GM19324 (cell line): ENCODE measurements at regions not wholly inside any gene's neighbourhood (a gene's known extent, or its start where the extent isn't known, plus 50 kb on each side); places are given as distances from the start of the nearest gene placed in this dataset.
A peak's percentile ranks its signal among the peaks of the same experiment; 100 is the strongest.

Experiments
- ATAC-seq: cut with Tn5 transposase; IDR thresholded peaks from one replicate; pipeline ENCODE4 v1.9.1; 2021; ENCODE audit warnings: mild to moderate bottlenecking, moderate library complexity; ENCODE audit not compliant: unreplicated experiment, low FRiP score

DNA sequence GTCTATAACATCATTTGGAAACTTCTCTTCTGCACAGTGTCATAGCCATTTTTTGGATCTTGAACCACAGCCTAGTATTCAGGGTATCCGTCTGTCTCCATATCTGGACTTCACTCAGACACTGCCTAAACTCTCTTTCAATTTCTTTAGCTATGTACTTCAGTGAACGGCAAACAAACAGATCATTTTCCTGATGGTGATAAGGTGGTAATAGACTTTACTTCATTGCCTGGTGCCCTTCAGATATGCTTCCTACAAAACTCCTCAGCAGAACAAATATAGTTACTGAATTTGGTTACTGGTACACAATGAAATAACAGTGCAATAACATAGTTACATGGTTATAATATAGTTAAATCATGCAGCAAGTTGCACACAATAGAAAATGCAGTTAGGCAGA is 348.2 kb downstream of the ZSWIM6 start:
- no peak for ATAC-seq

DNA sequence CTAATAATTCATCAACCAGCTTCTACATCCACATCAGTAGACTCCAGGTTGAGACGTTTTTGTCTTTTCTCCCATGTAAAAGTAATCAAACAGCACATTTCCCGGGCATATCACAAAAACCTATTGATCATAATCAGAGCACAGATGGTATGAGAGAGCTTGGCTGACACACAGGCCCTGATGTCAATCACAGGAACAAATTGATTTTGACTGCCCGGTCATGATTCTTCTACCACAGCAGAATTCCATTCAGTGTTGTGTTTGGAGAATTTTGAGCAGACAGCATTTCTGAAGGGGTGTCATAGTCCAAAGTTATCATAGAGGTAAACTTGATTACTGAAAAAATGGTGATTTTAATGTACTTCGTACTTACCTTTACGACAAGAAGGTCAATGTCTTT is 351.1 kb downstream of the ZSWIM6 start:
- no peak for ATAC-seq

DNA sequence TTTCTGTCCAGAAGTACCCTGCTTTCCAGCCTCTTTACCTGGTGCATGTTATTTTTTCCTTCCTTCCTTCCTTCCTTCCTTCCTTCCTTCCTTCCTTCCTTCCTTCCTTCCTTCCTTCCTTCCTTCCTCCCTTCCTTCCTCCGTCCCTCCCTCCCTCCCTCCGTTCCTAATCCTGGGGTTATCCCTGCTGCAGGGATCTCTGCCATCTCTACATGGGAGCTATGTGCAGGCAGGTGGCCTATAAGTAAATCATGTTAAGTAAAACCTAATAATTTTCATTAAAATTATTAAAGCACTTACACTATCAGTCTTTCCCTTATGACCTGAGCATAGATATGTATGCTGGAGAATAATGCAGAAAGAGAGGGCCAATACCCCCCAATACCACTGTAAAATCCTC is 351.9 kb downstream of the ZSWIM6 start:
- ATAC-seq: no peak

DNA sequence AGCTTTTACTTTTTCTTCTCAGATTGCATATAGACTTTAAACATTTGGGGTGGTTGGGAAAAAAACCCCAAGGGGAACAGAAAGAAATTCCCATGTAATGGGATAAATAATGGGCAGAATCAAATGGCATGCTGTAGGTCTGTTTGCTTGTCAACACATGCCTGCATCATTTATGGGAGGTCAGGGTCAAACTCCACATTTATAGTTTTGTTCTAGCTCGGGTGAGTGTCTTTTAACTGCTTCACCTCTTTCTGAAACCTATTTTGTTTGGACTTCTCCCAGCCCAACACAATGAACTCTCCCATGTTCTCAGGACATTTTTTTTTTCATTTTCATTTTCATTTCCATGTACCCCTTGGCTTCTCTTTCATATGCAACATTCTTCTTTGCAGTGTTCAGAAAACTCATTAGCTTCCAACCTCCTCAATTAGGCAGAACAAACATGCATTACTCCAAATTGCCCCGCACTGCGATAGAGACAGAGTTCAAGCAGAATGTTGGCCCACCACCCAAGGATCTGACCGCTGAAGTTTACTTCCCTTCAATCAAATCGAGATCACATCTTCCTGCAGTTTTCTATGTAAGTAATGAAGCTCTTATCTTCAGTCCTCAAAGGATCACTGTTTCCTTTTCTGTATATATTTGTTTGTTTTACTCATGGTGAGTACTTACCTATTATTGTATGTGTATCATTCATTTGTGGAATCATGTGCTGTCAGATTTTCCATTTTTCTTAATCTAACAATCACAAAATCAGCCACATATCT is 354.6 kb downstream of the ZSWIM6 start:
- ATAC-seq: no peak

DNA sequence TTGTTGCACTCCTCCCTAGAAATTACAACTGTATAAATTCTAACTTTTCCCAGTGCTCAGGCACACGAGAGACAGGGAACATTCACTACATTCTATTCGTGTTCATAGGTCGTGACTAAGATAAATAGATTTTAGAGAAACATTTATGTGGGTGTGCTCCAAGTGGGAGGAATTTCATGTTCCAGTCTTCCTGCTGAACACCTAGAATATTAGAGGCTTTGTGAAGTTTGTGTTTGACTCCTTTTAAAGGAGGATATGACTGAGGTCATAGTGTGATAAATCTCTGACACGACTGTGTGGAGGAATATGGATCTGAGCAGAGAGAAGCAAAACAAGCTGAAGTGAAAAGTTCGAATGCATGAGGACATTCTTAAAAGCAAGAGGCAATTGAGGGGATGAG is 355.3 kb downstream of the ZSWIM6 start:
- no peak for ATAC-seq

DNA sequence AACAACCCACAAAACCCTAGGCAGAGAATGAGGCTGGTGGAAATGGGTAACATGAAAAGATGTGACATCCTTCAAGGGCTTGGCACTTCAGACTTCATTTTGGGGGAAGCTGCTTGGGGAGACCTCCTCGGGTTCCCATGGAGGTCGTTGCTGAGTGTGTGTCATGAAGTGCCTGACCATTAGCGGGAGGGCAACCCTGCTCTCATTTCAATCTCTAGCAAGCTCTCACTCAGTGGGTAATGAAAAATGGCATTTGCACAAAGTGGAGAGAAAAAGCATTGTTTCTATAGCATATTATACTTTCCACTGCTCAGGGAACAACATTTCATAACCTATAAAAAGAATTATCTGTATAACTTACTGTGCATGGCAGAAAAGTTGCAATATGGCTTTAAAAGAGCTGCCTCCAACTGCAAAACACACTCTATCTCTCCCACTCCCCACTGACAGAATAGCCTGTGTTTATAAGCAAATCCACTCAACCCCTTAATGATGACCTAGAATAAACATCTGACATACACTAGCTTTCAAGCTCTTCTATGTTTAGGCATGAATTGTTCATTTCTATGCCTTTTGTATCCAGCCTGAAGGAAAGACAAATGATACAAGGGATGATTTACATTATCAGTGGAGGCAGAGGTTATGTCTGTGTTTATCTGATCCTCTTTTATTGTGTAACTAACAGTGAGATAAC is 357.2 kb downstream of the ZSWIM6 start:
- no peak for ATAC-seq

DNA sequence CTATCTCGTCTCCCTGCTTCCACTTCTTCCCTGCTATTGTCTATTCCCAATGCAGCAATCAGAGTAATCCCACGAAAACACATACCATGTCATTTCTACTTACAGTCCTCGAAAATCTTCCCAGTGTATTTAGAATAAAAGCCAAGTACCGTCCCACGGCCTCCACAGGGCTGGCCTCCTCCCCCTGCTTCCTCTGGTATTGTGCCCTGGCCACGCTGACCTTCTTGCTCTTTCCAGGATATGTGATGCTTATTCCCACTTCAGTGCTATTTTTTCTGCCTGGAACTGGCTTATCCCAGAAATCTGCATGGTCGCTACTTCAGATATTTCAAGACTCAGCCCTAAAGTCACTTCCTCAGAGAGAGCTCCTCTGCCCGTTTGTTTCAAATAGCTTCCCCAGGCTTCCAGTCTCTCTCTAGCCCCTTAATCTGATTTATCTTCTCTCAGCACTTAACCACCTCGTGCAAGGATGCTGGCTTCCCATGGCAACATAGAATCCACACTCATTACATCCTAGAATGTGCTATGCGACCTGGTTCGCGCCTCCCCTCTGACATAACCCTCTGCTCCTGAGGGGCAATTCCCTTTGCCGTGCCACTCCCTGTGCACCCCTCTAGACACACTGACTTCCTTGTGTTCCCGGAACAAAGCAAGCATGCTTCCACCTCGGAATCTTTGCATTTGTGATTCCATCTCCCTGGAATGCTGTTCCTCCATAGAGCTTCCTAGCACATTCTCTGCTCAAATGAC is 365.9 kb downstream of the ZSWIM6 start:
- ATAC-seq: no peak

DNA sequence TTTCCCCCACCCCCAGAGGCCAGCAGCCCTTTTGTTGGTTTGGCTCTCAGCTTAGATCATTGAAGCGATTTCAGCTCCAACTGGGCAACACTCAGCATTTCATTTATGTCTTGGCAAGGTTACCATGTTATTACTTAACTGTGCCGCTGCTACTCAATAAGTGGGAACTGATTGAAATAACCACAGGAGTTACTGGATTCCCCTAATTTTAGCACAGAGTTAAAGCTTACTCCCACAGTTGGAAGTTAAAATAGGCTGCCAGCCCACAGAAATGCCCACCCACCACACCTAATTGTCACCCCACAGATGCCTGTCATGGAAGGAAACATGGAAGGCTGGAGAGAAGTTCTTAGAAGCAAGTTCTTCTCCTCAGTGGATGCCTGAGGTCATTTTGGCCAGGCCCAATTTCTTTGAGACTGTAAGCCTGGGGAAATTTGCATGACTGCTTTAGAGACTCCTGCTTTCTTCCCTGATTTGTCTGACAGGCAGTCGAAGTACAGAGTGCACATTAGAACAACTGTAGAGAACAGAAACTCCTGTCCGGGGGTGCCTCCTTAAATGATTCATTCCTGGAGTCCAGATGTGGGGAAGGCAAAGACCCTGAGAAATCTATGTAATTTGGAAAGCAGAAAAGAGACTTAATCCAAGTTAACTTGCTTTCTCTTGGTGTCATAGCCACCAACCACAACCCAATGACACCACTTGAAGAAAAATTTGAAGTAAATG is 370.0 kb downstream of the ZSWIM6 start:
- ATAC-seq: peak; percentile 63

DNA sequence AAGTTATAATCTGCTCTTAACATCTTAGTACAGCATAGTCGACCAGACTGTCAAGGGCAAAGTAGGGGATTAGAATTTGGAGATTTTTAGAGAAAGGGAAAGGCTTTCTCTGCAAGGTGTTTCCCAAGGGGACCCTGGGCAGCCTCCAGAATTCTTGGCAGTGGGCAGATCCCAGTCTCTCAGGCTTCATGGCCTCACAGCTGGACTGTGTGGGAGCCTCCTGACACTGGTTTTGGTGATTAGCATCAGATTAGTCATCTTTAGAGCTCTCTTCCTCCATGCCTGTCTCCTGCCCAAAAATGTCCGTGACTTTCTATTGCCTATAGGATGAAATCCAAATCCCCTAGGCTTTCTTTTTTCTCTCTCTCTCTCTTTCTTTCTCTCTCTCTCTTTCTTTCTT is 370.7 kb downstream of the ZSWIM6 start:
- no peak for ATAC-seq

DNA sequence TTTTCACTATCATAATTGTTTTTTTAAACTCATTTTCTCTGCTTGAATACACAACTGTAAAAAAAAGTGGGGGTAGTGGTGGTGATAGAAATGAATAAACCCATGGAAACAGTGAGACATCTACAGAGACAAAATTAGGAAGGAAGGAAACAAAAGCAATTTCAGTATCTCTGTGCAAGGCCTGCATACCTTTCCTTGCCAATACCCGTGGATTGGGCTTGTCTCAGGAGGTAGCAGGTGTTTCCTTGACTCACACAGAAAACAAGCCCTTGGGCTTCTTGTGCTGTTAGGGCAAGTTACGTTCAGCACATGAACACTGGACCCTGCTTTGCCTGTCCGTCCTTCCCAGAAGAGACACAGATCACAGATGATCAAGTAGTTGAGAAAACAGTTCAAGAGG is 372.2 kb downstream of the ZSWIM6 start:
- no peak for ATAC-seq

DNA sequence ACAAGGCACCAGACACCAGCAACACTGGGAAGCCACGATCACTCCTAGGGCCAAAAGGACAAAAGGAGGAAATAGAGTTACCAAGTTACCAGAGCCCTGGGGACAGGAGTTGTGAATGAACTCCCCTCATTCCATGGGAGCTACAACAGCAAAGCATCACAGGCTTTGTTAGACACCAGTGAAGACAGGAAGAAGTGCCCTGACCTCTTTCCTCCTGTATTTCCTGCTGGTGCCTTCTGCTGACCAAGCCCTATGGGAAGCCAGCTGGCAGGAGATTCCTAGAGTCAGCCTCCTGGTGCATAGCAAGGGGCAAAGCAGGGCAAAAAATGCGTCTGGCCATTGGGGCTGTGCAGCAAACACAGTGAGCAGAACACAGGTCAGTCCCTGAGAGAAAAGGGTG is 374.7 kb downstream of the ZSWIM6 start:
- no peak for ATAC-seq

DNA sequence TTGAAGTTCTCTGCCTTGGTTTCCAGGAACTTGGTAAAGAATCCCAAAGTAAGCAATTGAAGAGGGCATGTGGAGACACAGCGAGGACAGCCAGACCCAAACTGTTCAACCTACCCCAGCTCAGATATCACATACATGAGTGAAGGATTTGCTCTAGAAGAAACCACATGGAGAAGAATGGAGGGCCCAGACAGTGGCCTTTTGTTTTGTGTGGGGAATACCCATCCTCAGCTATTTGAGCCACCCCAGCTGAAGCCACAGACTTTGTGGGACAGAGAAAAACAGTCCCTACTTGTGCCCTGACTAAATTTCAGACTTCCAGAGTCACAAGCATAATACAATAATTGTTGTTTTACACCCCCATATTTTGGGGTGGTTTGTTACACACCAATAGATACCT is 387.1 kb downstream of the ZSWIM6 start:
- ATAC-seq: no peak

DNA sequence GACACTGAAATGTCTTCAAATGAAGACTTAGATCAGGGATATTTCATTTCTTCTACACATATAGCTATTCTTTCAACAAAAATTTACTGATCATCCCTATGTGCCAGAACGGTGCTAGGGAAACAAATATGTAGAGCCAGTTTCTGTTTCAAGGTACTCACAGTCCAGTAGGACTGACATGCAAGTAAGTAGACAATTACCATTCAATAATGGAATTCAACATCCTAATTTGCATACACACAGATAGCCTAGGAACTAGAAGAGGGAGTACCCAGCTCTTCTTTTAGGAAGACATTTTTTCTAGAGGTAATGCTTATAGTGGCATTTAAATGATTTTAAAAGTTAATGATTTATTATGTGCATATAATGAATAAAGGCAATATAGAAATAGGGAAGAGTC is 388.8 kb downstream of the ZSWIM6 start:
- no peak for ATAC-seq

DNA sequence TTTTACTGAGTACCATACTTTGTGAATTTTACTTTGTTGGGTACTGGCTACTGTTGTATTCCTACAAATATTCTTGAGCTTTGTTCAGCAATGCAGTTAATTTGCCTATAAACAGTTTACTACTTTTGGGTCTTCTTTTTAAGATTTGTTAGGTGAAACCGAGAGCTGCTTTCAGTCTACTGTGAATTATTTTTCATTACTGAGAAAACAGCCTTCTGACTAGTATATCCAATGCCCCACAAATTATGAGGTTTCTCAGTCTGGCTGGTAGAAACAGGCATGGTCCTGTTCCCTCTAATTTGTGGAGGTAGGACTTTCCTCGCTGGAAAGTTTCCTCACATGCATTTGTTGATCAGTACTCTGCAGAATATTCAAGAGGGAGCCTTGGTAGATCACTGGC is 392.0 kb downstream of the ZSWIM6 start:
- ATAC-seq: no peak

DNA sequence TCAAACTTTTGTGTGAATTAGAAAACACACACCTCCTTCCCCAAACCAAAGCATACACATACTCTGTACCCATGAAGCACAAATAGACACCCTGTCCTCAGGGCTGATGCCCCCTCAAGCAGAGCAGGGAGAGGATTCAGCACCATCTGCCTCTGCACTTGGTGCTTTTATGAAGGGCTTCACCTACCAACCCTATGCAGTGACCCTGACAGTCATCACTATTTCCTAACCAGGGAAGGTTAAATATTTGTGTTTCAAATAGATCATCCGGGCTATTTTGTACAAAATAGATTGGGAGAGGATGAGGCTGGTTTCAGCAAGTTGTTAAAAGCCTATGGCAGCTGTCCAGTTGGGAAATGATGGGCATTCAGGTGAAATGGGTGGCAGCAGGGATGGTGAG is 396.2 kb downstream of the ZSWIM6 start:
- no peak for ATAC-seq

DNA sequence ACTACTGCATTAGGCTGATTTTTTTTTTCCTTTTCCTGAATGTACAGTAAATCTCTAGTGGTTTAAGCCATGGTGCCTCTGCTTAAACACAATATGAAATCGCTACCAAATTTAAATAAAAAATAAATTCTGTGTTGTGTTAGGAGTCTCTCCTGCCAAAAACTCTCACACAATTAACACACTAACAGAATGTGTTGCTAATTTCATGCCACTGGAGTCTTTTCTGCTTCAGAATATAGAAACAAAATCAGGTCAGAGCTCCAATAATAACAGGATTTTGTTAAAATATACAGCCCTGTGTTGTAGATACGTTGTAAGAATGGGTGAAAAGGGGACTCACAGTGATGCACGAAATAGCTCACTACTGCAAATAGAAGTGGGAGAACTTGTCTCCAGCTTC is 398.8 kb downstream of the ZSWIM6 start:
- ATAC-seq: no peak

DNA sequence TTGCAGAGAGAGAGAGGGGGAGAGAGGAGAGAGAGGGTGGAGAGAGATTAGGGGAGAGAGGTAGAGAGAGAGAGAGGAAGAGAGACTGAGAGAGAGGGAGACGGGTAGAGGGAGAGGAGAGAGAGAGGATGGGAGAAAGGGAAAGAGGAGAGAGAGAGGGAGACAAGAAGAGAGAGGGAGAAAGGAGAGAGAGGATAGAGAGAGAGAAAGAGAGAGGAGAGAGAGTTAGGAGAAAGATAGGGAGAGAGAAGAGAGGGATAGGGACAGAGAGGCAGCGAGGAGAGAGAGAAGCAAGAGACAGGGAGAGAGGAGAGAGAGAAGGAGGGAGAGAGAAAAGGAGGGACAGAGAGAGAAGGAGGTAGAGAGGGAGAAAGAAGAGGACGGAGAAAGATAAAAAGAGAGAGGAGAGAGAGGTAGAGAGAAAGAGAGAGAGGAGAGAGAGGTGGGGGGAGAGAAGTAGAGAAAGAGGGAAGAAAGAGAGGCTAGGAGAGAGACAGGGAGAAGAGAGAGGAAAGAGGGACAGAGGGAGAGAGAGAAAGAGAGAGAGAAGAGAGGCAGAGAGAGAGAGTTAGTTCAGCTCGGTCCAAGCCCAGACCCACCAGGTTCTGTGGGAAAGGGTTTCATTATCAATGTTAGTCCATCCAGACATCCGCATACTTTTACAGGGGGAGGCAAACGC is 399.3 kb downstream of the ZSWIM6 start:
- no peak for ATAC-seq

DNA sequence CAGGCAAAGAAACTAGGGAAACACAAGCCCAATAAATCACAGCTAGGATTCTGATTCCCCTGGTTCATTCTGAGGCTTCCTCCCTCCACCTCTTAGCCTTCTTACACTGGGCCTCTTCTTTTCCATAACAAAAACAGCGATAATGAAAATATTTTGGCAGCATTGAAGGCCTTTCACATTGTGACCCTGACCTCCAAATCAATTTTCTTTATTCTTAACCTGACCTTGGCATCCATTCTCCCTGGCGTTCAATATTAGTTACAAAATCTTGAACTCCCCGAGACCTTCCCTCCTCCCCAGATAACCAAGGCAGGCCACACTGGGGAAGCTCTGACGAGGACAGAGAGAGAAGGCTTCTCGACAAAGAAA is 399.9 kb downstream of the ZSWIM6 start:
- no peak for ATAC-seq

DNA sequence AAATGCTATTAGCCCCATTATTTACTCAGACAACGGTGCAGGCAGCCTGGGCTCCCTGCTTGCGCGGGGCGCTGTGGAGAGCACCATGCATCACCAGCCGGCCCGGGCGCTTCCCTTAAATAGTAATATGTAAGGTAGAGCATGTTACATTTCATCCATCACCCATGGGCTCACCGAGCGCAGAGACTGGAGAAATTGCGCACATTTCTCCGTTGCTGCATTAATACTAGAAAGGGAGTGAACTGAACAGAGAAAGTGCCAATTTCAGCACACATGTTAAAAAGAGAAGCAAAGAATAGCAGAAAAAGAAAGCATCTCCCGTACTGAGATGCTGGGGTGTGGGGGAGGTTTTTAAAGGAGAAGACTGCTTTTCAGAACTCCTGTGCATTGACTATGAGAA is 400.3 kb downstream of the ZSWIM6 start:
- ATAC-seq: no peak

DNA sequence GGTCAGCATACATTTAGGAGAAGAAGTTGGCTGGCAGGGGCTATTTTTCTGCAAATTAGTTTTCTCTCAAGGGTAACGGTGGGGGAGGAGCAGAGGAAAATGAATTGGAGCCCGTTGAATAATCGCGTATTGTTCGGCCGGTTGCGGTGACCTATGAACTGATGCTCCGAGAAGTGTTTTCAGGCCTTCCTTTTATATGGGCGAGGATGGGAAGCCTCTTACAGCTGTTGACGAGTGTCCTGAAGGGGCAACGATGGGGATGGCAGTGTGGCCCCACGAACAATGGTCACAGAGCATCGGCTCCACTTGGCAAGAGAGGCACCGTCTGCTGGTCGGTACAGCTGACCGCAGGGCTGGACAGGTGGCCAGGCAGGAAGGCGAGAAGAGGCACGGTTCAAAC is 400.7 kb downstream of the ZSWIM6 start:
- ATAC-seq: no peak

DNA sequence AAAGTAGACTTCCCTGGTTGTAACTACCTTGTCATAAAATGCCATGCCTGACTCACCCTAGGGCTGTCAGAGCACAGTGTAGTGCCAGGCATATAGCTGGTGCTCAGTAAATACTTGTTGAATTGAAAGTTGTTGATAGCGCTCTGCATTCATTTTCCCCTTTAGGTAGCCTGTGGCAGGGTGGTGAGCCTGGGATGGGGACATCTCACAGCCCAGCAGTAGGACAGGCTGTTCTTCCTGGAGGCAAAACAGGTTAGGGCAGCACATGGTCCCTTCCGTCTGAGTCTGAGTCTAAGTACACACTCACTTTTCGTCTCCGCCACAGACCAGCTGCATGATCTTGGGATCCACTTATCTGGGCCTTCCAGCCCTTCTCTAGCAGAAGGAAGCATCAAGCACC is 401.9 kb downstream of the ZSWIM6 start:
- no peak for ATAC-seq
